ENCODE measurements at regions not wholly inside any gene's neighbourhood (a gene's known extent, or its start where the extent isn't known, plus 50 kb on each side); places are given as distances from the start of the nearest gene placed in this dataset.
A peak's percentile ranks its signal among the peaks of the same experiment; 100 is the strongest.

DNA sequence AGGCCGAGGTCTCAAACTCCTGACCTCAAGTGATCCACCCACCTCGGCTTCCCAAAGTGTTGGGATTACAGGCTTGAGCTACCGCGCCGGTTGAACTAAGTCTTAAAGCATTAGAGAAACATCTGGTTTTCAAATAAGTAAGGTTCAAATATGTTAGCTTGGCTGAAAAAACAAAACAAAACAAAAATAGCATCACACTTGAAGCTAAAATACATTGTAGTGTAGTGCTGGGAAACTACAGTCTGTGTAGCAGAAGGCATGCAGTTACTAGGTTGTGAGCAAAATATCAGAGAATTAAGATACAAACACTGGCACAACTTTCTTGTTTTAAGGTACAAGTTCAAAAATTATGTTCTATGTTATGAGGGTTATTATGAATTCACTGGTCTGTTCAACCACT lies 224.8 kb upstream of the CHORDC1 start:
- 72% methylated on average over 5 of the region's 5 CpGs for WGBS (ENCODE audit: insufficient coverage, low coverage, low lambda C conversion rate, missing lambda C conversion rate)

DNA sequence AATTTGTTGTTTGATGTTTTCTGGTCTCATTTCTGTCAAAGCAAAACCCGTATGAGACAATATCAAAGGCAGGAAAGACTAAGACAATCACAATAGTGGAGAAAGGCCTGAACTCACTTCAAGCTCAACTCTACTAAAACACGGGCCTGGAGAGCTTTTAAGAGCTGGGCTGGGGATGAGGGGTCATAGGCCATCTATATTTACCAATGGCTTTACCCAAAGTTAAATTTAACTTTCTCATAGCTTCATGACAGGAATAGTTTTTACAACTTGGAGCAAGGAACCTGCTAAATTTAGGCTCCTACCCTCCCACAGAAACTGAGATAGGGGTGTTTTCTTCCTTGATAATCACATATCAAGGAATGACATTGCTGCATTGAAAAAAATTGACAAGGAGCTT lies 223.4 kb upstream of the CHORDC1 start:
- Histone ChIP-seq H3K27ac (no peak overlapping the region), H3K27me3 (no peaks in the 10 kb centered on the region), H3K36me3 (no peaks in the 10 kb centered on the region), H3K4me1 (no peaks in the 10 kb centered on the region), H3K9me3 (no peaks in the 10 kb centered on the region), H3K4me3 (no peak overlapping the region)
- intact Hi-C loops (cut with DNase I), result no loop called here
- DNase-seq, result no peak
- no peak for TF ChIP-seq POLR2A (IDR thresholded peaks at IDR 0.05)
- TF ChIP-seq, protein P1, sequence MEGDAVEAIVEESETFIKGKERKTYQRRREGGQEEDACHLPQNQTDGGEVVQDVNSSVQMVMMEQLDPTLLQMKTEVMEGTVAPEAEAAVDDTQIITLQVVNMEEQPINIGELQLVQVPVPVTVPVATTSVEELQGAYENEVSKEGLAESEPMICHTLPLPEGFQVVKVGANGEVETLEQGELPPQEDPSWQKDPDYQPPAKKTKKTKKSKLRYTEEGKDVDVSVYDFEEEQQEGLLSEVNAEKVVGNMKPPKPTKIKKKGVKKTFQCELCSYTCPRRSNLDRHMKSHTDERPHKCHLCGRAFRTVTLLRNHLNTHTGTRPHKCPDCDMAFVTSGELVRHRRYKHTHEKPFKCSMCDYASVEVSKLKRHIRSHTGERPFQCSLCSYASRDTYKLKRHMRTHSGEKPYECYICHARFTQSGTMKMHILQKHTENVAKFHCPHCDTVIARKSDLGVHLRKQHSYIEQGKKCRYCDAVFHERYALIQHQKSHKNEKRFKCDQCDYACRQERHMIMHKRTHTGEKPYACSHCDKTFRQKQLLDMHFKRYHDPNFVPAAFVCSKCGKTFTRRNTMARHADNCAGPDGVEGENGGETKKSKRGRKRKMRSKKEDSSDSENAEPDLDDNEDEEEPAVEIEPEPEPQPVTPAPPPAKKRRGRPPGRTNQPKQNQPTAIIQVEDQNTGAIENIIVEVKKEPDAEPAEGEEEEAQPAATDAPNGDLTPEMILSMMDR (IDR thresholded peaks at IDR 0.05), result no peak
- 19% methylated on average over 2 of the region's 2 CpGs for WGBS (ENCODE audit: insufficient coverage, low coverage, low lambda C conversion rate, missing lambda C conversion rate)
- no peak for ATAC-seq

More for the DNA sequence above, 224.8 kb upstream of the CHORDC1 start:
- Histone ChIP-seq H3K27me3 (no peaks in the 10 kb centered on the region), H3K27ac (no peak overlapping the region), H3K9me3 (no peaks in the 10 kb centered on the region), H3K4me3 (no peak overlapping the region), H3K4me1 (no peaks in the 10 kb centered on the region), H3K36me3 (no peaks in the 10 kb centered on the region)
- ATAC-seq (no peak), DNase-seq (no peak)
- intact Hi-C loops (cut with DNase I), result no loop called here
- TF ChIP-seq, protein P1 (IDR thresholded peaks at IDR 0.05), result no peak
- no peak for TF ChIP-seq POLR2A (IDR thresholded peaks at IDR 0.05)

DNA sequence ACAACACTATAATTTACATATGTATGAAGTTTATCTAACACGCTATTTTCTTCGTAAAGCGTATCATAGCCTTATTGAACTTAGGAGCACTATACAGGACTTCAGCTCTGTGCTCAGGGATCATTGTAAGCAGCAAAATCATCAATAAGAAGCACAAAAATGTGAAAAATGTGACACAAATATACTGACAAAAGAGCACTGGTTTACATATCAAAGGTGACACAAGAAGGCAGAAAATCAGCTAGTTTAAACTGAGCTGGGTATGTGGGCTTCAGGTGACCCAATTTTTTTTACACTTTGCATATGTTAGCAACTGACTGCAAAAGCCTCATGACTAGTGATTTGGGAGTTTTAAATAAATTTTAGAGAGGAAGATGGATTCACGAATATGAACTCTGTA lies 215.2 kb upstream of the CHORDC1 start:
- WGBS (ENCODE audit: insufficient coverage, low coverage, low lambda C conversion rate, missing lambda C conversion rate), result 87% methylated on average over 4 of the region's 4 CpGs
- intact Hi-C loops (cut with DNase I), result no loop called here
- Histone ChIP-seq H3K27ac (no peak overlapping the region), H3K4me3 (no peak overlapping the region), H3K9me3 (no peaks in the 10 kb centered on the region), H3K27me3 (no peaks in the 10 kb centered on the region), H3K36me3 (no peaks in the 10 kb centered on the region), H3K4me1 (no peaks in the 10 kb centered on the region)
- ATAC-seq (no peak), DNase-seq (no peak)
- TF ChIP-seq, protein P1 (IDR thresholded peaks at IDR 0.05), result no peak
- no peak for TF ChIP-seq POLR2A (IDR thresholded peaks at IDR 0.05)

DNA sequence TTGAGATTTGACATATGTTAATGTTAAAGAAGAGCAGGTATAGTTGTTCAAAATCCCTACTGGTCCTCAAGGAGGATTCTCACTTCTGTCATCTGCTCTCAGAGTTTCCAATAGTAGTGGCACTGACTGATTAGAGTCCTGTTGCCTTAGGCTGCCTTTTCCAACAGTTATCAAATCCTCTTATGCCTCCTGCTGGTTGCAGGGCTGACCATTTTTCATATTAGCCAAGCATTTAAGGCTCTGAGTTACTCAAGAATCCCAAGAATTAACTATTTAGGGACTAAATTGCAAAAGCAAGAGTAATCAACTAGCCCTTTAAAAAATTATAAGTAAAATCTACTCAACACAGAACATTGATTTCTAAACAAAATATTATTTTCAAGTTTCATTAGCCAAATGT lies 212.0 kb upstream of the CHORDC1 start:
- intact Hi-C loops (cut with DNase I), result no loop called here
- peak; percentile 83 to 99 (median 92) for ATAC-seq

DNA sequence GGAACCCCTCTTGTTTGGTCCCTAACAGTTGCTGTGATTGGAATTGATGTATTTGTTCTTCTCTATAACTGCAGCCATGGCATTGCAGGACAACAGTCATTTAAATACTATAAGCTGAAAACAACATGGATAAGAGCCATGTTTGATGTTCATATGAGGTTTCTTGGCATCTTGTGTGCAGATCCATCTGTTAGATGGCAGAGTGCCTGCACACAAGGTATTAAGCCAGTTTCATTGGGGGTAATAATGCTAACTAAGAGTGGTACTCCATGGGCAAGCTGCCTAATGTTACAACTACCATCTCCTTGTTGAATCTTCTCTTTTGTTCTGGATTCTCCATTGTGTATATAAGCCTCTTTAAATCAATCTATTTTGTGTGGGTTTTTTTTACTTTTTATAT lies 206.0 kb upstream of the CHORDC1 start:
- Histone ChIP-seq H3K27me3 (no peaks in the 10 kb centered on the region), H3K27ac (no peak overlapping the region), H3K36me3 (no peaks in the 10 kb centered on the region), H3K4me1 (no peaks in the 10 kb centered on the region), H3K4me3 (no peak overlapping the region), H3K9me3 (no peaks in the 10 kb centered on the region)
- TF ChIP-seq POLR2A (IDR thresholded peaks at IDR 0.05), result no peak
- TF ChIP-seq, protein P1 (IDR thresholded peaks at IDR 0.05), result no peak
- ATAC-seq (no peak), DNase-seq (no peak)
- intact Hi-C loops (cut with DNase I), result no loop called here

More for the DNA sequence above, 212.0 kb upstream of the CHORDC1 start:
- DNase-seq, result peak in 1 of 3 donors; percentile 52
- Histone ChIP-seq H3K4me1 (no peaks in the 10 kb centered on the region), H3K36me3 (no peaks in the 10 kb centered on the region), H3K27ac (no peak overlapping the region), H3K4me3 (no peak overlapping the region), H3K27me3 (no peaks in the 10 kb centered on the region), H3K9me3 (no peaks in the 10 kb centered on the region)
- no peak for TF ChIP-seq POLR2A (IDR thresholded peaks at IDR 0.05)
- TF ChIP-seq, protein P1 (IDR thresholded peaks at IDR 0.05), result peak; percentile 49 to 71 (median 54)
